ENCODE measurements at regions not wholly inside any gene's neighbourhood (a gene's known extent, or its start where the extent isn't known, plus 50 kb on each side); places are given as distances from the start of the nearest gene placed in this dataset.

DNA sequence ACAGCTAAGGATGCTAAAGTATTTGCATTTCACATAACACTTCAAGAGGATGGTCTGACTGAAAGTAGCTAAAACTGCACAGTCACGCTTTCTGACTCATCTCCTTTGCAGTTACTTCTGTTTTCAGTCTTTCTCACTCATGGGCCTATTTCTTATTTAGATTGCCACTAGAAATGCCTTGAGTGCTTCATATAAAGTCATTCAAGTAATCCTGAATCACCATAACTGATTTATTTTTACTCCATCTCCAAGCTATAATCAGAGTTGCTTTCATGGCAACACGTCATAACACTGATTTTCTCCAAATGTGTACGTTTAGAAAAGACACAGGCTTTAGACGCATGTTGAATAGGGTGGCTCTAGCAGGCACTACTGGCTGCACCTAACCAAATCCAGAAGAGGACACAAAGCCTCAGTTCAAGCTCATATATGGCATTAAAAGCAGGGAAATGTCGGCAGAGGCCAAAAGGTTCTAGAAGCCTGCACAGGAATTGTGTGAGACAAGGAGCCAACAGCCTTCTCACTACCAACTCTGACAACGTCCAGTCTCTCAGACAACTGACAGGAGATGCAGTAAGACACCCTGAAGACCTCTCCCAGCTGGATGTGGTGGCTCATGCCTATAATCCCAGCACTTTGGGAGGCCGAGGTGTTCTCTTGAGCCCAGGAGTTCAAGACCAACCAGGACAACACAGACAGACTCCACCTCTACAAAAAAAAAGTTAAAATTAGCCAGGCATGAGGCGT is 64.1 kb upstream of the BEND6 start:
- ATAC-seq (ENCODE audit: low read depth in 2 of 2), result no peak
- Mint-ChIP-seq H3K4me3 (no peak overlapping the region), H3K36me3 (no peaks in the 10 kb centered on the region), H3K27ac (no peak overlapping the region), H3K4me1 (peaks cover 0 to 9% (median 3%) of the 10 kb centered on the region in 4 donors), H3K9me3 (no peaks in the 10 kb centered on the region), H3K27me3 (no peaks in the 10 kb centered on the region)
- no peaks in the 10 kb centered on the region for H3K27me3 ChIP-seq (ENCODE audit: control insufficient read depth, insufficient read depth, low read length)
- no peak overlapping the region for H3K27ac ChIP-seq (ENCODE audit: insufficient read depth, low read length, poor library complexity, severe bottlenecking)
- no peaks in the 10 kb centered on the region for H3K36me3 ChIP-seq (ENCODE audit: control insufficient read depth, insufficient read depth, low read length)
- H3K4me3 ChIP-seq (ENCODE audit: low read depth, low read length), result no peak overlapping the region
- no peaks in the 10 kb centered on the region for H3K9me3 ChIP-seq (ENCODE audit: control insufficient read depth in 2 of 2, low read length in 2 of 2)
- peak in 1 of 3 donors; percentile 60 for DNase-seq
- H3K4me1 ChIP-seq (ENCODE audit: control insufficient read depth, insufficient read depth, low read length, poor library complexity, severe bottlenecking), result no peaks in the 10 kb centered on the region

DNA sequence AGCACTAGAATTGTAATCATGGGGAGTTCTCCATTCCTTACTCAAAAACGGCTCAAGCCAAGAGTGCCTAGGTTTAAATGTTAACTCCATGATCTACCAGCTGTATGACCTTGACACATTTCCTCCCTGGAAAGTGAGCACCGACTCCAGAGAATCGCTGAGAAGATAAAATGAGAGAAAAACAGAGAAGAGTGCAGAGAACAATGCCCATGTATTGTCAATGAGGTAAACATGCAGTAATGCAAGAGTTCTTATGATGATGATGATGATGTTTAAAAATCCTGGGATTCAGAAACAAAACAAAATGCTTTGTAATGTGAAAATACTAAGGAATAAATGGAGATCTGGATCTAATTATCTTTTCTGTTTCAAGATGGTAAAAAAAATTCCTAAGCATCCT is 64.8 kb upstream of the BEND6 start:
- no peak for ATAC-seq (ENCODE audit: low read depth in 2 of 2)
- no peak for DNase-seq
- Mint-ChIP-seq H3K4me1 (peaks cover 0 to 9% (median 3%) of the 10 kb centered on the region in 4 donors), H3K36me3 (no peaks in the 10 kb centered on the region), H3K27ac (no peak overlapping the region), H3K4me3 (no peak overlapping the region), H3K9me3 (no peaks in the 10 kb centered on the region), H3K27me3 (no peaks in the 10 kb centered on the region)
- Histone ChIP-seq H3K4me3 (ENCODE audit: low read depth, low read length) (no peak overlapping the region), H3K4me1 (ENCODE audit: control insufficient read depth, insufficient read depth, low read length, poor library complexity, severe bottlenecking) (no peaks in the 10 kb centered on the region), H3K36me3 (ENCODE audit: control insufficient read depth, insufficient read depth, low read length) (no peaks in the 10 kb centered on the region), H3K9me3 (ENCODE audit: control insufficient read depth in 2 of 2, low read length in 2 of 2) (no peaks in the 10 kb centered on the region), H3K27ac (ENCODE audit: insufficient read depth, low read length, poor library complexity, severe bottlenecking) (no peak overlapping the region), H3K27me3 (ENCODE audit: control insufficient read depth, insufficient read depth, low read length) (no peaks in the 10 kb centered on the region)

GRCh38 chr6:56889492-56889891 is 65.4 kb upstream of the BEND6 start:
- H3K27ac ChIP-seq (ENCODE audit: insufficient read depth, low read length, poor library complexity, severe bottlenecking), result no peak overlapping the region
- Mint-ChIP-seq H3K4me3 (no peak overlapping the region), H3K9me3 (no peaks in the 10 kb centered on the region), H3K36me3 (no peaks in the 10 kb centered on the region), H3K27me3 (no peaks in the 10 kb centered on the region), H3K4me1 (peaks cover 0 to 9% (median 3%) of the 10 kb centered on the region in 4 donors), H3K27ac (no peak overlapping the region)
- DNase-seq (no peak), ATAC-seq (ENCODE audit: low read depth in 2 of 2) (no peak)
- H3K4me1 ChIP-seq (ENCODE audit: control insufficient read depth, insufficient read depth, low read length, poor library complexity, severe bottlenecking), result no peaks in the 10 kb centered on the region
- peaks cover 3% of the 10 kb centered on the region for H3K27me3 ChIP-seq (ENCODE audit: control insufficient read depth, insufficient read depth, low read length)
- no peak overlapping the region for H3K4me3 ChIP-seq (ENCODE audit: low read depth, low read length)
- H3K36me3 ChIP-seq (ENCODE audit: control insufficient read depth, insufficient read depth, low read length), result no peaks in the 10 kb centered on the region
- no peaks in the 10 kb centered on the region for H3K9me3 ChIP-seq (ENCODE audit: control insufficient read depth in 2 of 2, low read length in 2 of 2)

GRCh38 chr6:56888687-56889086 is 66.2 kb upstream of the BEND6 start:
- no peak for ATAC-seq (ENCODE audit: low read depth in 2 of 2)
- Histone ChIP-seq H3K9me3 (ENCODE audit: control insufficient read depth in 2 of 2, low read length in 2 of 2) (no peaks in the 10 kb centered on the region), H3K27ac (ENCODE audit: insufficient read depth, low read length, poor library complexity, severe bottlenecking) (no peak overlapping the region), H3K4me1 (ENCODE audit: control insufficient read depth, insufficient read depth, low read length, poor library complexity, severe bottlenecking) (no peaks in the 10 kb centered on the region), H3K4me3 (ENCODE audit: low read depth, low read length) (no peak overlapping the region), H3K27me3 (ENCODE audit: control insufficient read depth, insufficient read depth, low read length) (peaks cover 3% of the 10 kb centered on the region), H3K36me3 (ENCODE audit: control insufficient read depth, insufficient read depth, low read length) (no peaks in the 10 kb centered on the region)
- H3K4me1 Mint-ChIP-seq, result peaks cover 0 to 9% (median 3%) of the 10 kb centered on the region in 4 donors
- H3K27ac Mint-ChIP-seq, result peak overlapping the region in 1 of 3 donors; percentile 9
- H3K4me3 Mint-ChIP-seq, result no peak overlapping the region
- no peak for DNase-seq
- no peaks in the 10 kb centered on the region for H3K9me3 Mint-ChIP-seq
- H3K27me3 Mint-ChIP-seq, result no peaks in the 10 kb centered on the region
- no peaks in the 10 kb centered on the region for H3K36me3 Mint-ChIP-seq

- ATAC-seq (ENCODE audit: low read depth in 2 of 2) (no peak), DNase-seq (no peak)
- peak overlapping the region in 1 of 3 donors; percentile 26 for H3K27ac Mint-ChIP-seq
- no peaks in the 10 kb centered on the region for H3K4me1 ChIP-seq (ENCODE audit: control insufficient read depth, insufficient read depth, low read length, poor library complexity, severe bottlenecking)
- H3K36me3 ChIP-seq (ENCODE audit: control insufficient read depth, insufficient read depth, low read length), result no peaks in the 10 kb centered on the region
- no peak overlapping the region for H3K27ac ChIP-seq (ENCODE audit: insufficient read depth, low read length, poor library complexity, severe bottlenecking)
- no peaks in the 10 kb centered on the region for H3K9me3 ChIP-seq (ENCODE audit: control insufficient read depth in 2 of 2, low read length in 2 of 2)
- H3K9me3 Mint-ChIP-seq, result no peaks in the 10 kb centered on the region
- no peaks in the 10 kb centered on the region for H3K27me3 Mint-ChIP-seq
- peaks cover 0 to 9% (median 3%) of the 10 kb centered on the region in 4 donors for H3K4me1 Mint-ChIP-seq
- no peak overlapping the region for H3K4me3 ChIP-seq (ENCODE audit: low read depth, low read length)
- peaks cover 3% of the 10 kb centered on the region for H3K27me3 ChIP-seq (ENCODE audit: control insufficient read depth, insufficient read depth, low read length)
- no peak overlapping the region for H3K4me3 Mint-ChIP-seq
- no peaks in the 10 kb centered on the region for H3K36me3 Mint-ChIP-seq
These were observed 67.8 kb upstream of the BEND6 start for GRCh38 chr6:56887086-56887485.

- no peaks in the 10 kb centered on the region for H3K36me3 ChIP-seq (ENCODE audit: control insufficient read depth, insufficient read depth, low read length)
- peaks cover 0 to 8% (median 0%) of the 10 kb centered on the region in 7 donors for H3K9me3 Mint-ChIP-seq
- H3K9me3 ChIP-seq (ENCODE audit: control insufficient read depth in 2 of 2, low read length in 2 of 2), result no peaks in the 10 kb centered on the region
- H3K36me3 Mint-ChIP-seq, result no peaks in the 10 kb centered on the region
- H3K27me3 ChIP-seq (ENCODE audit: control insufficient read depth, insufficient read depth, low read length), result no peaks in the 10 kb centered on the region
- no peaks in the 10 kb centered on the region for H3K4me1 Mint-ChIP-seq
- H3K4me3 ChIP-seq (ENCODE audit: low read depth, low read length), result no peak overlapping the region
- H3K27ac ChIP-seq (ENCODE audit: insufficient read depth, low read length, poor library complexity, severe bottlenecking), result no peak overlapping the region
- H3K4me3 Mint-ChIP-seq, result no peak overlapping the region
- peak overlapping the region in 1 of 3 donors; percentile 10 for H3K27ac Mint-ChIP-seq
- DNase-seq (no peak), ATAC-seq (ENCODE audit: low read depth in 2 of 2) (no peak)
- H3K4me1 ChIP-seq (ENCODE audit: control insufficient read depth, insufficient read depth, low read length, poor library complexity, severe bottlenecking), result no peaks in the 10 kb centered on the region
- H3K27me3 Mint-ChIP-seq, result peaks cover 9% of the 10 kb centered on the region
These were observed 77.0 kb upstream of the BEND6 start for GRCh38 chr6:56877922-56878321.

DNA sequence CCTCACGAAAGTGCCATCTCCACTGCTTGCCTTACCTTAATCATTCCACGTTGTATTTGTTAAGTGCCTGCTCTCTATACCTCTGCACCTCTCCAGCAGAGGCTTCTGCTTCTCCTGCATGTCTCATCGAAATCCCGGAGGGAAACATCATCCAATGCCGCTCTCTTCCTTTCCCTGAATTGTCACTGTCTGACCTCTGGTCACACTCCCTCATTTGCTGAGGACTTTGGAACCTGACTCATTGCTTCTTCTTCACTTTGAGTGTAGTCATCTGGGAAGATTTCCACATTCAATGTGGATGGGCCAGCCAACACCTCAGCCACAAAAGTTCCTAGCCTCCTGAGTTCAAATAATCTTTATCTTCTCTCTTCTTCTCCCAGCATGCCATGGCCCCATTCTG is 78.9 kb upstream of the BEND6 start:
- Mint-ChIP-seq H3K36me3 (no peaks in the 10 kb centered on the region), H3K27me3 (peaks cover 9% of the 10 kb centered on the region), H3K4me1 (no peaks in the 10 kb centered on the region), H3K9me3 (peaks cover 0 to 8% (median 0%) of the 10 kb centered on the region in 7 donors), H3K27ac (no peak overlapping the region), H3K4me3 (peak overlapping the region in 1 of 4 donors; percentile 72)
- no peaks in the 10 kb centered on the region for H3K36me3 ChIP-seq (ENCODE audit: control insufficient read depth, insufficient read depth, low read length)
- DNase-seq (no peak), ATAC-seq (ENCODE audit: low read depth in 2 of 2) (no peak)
- no peaks in the 10 kb centered on the region for H3K9me3 ChIP-seq (ENCODE audit: control insufficient read depth in 2 of 2, low read length in 2 of 2)
- no peak overlapping the region for H3K27ac ChIP-seq (ENCODE audit: insufficient read depth, low read length, poor library complexity, severe bottlenecking)
- no peak overlapping the region for H3K4me3 ChIP-seq (ENCODE audit: low read depth, low read length)
- H3K4me1 ChIP-seq (ENCODE audit: control insufficient read depth, insufficient read depth, low read length, poor library complexity, severe bottlenecking), result no peaks in the 10 kb centered on the region
- no peaks in the 10 kb centered on the region for H3K27me3 ChIP-seq (ENCODE audit: control insufficient read depth, insufficient read depth, low read length)

- Mint-ChIP-seq H3K9me3 (peaks cover 0 to 8% (median 0%) of the 10 kb centered on the region in 7 donors), H3K4me3 (no peak overlapping the region), H3K4me1 (no peaks in the 10 kb centered on the region), H3K27me3 (peaks cover 9% of the 10 kb centered on the region), H3K36me3 (no peaks in the 10 kb centered on the region), H3K27ac (no peak overlapping the region)
- Histone ChIP-seq H3K27me3 (ENCODE audit: control insufficient read depth, insufficient read depth, low read length) (no peaks in the 10 kb centered on the region), H3K9me3 (ENCODE audit: control insufficient read depth in 2 of 2, low read length in 2 of 2) (no peaks in the 10 kb centered on the region), H3K27ac (ENCODE audit: insufficient read depth, low read length, poor library complexity, severe bottlenecking) (no peak overlapping the region), H3K36me3 (ENCODE audit: control insufficient read depth, insufficient read depth, low read length) (no peaks in the 10 kb centered on the region), H3K4me1 (ENCODE audit: control insufficient read depth, insufficient read depth, low read length, poor library complexity, severe bottlenecking) (no peaks in the 10 kb centered on the region), H3K4me3 (ENCODE audit: low read depth, low read length) (no peak overlapping the region)
- ATAC-seq (ENCODE audit: low read depth in 2 of 2) (no peak), DNase-seq (no peak)
These were observed 79.4 kb upstream of the BEND6 start for GRCh38 chr6:56875523-56875922.

All from CD4-positive, CD25-positive, alpha-beta regulatory T cell (primary cell).